ENCODE measurements at regions not wholly inside any gene's neighbourhood (a gene's known extent, or its start where the extent isn't known, plus 50 kb on each side); places are given as distances from the start of the nearest gene placed in this dataset.

DNA sequence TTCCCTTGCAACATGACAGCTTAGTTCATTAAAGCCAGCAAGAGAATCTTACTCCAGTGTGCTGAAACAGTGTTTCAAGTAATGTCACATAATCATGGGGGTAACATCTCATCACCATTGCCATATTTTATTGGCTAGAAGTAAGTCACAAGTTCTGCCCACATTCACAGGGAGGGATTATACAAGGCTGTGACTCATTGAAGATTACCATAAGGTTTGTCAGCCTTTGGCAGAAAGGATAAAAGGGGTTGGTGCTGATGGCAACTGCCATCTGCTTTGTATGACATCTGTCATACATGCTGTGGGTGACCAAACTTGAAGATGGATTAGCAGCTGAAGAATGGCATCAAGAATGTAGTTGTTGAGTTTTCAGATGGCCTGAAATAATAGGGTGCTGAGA, 61.2 kb downstream of the KCNE4 start:
- TF ChIP-seq MBD4 (IDR thresholded peaks at IDR 0.05; ENCODE audit: borderline replicate concordance, low read length) (no peak), CEBPB (IDR thresholded peaks at IDR 0.05; ENCODE audit: borderline replicate concordance, low read depth, low read length) (no peak), FLYWCH1 (CRISPR knock-in tag; IDR thresholded peaks at IDR 0.05) (no peak)
- TF ChIP-seq, protein P1, sequence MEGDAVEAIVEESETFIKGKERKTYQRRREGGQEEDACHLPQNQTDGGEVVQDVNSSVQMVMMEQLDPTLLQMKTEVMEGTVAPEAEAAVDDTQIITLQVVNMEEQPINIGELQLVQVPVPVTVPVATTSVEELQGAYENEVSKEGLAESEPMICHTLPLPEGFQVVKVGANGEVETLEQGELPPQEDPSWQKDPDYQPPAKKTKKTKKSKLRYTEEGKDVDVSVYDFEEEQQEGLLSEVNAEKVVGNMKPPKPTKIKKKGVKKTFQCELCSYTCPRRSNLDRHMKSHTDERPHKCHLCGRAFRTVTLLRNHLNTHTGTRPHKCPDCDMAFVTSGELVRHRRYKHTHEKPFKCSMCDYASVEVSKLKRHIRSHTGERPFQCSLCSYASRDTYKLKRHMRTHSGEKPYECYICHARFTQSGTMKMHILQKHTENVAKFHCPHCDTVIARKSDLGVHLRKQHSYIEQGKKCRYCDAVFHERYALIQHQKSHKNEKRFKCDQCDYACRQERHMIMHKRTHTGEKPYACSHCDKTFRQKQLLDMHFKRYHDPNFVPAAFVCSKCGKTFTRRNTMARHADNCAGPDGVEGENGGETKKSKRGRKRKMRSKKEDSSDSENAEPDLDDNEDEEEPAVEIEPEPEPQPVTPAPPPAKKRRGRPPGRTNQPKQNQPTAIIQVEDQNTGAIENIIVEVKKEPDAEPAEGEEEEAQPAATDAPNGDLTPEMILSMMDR (CRISPR knock-in tag; IDR thresholded peaks at IDR 0.05): no peak

Measured in HepG2 (cell line).